PC-3 (cell line): ENCODE measurements at regions not wholly inside any gene's neighbourhood (a gene's known extent, or its start where the extent isn't known, plus 50 kb on each side); places are given as distances from the start of the nearest gene placed in this dataset.

ENCODE experiments used
- EZH2 ChIP-seq: fragments of 300-600 bp; sonication (generic); IDR thresholded peaks from one replicate; pipeline ENCODE4 v1.6.1; 2017; ENCODE audit warnings: antibody characterized with exemption, mild to moderate bottlenecking, low read length; ENCODE audit not compliant: unreplicated experiment
- EZH2phosphoT487 ChIP-seq: fragments of 300-600 bp; sonication (generic); IDR thresholded peaks from 2 replicates; pipeline ENCODE4 v1.6.1; 2018; ENCODE audit warnings: mild to moderate bottlenecking, antibody characterized with exemption, low read length, borderline replicate concordance
- TF ChIP-seq, protein P1 (sequence below): fragments of 300-600 bp; sonication (generic); conservative IDR thresholded peaks from 2 replicates; pipeline ENCODE4 v1.5.1; 2017; ENCODE audit warnings: antibody characterized with exemption, low read depth, mild to moderate bottlenecking, low read length

- TF ChIP-seq, protein P1, sequence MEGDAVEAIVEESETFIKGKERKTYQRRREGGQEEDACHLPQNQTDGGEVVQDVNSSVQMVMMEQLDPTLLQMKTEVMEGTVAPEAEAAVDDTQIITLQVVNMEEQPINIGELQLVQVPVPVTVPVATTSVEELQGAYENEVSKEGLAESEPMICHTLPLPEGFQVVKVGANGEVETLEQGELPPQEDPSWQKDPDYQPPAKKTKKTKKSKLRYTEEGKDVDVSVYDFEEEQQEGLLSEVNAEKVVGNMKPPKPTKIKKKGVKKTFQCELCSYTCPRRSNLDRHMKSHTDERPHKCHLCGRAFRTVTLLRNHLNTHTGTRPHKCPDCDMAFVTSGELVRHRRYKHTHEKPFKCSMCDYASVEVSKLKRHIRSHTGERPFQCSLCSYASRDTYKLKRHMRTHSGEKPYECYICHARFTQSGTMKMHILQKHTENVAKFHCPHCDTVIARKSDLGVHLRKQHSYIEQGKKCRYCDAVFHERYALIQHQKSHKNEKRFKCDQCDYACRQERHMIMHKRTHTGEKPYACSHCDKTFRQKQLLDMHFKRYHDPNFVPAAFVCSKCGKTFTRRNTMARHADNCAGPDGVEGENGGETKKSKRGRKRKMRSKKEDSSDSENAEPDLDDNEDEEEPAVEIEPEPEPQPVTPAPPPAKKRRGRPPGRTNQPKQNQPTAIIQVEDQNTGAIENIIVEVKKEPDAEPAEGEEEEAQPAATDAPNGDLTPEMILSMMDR, result no peak
- TF ChIP-seq EZH2 (no peak), EZH2phosphoT487 (no peak)
These were observed 244.5 kb upstream of the SOX14 start for GRCh38 chr3:137519602-137520001.
